ENCODE measurements at regions not wholly inside any gene's neighbourhood (a gene's known extent, or its start where the extent isn't known, plus 50 kb on each side); places are given as distances from the start of the nearest gene placed in this dataset.
"Not testable (repeated sequence)": the region's sequence is repeated elsewhere in the genome, so short reads cannot be mapped to it uniquely, and the experiment has no call there.

DNA sequence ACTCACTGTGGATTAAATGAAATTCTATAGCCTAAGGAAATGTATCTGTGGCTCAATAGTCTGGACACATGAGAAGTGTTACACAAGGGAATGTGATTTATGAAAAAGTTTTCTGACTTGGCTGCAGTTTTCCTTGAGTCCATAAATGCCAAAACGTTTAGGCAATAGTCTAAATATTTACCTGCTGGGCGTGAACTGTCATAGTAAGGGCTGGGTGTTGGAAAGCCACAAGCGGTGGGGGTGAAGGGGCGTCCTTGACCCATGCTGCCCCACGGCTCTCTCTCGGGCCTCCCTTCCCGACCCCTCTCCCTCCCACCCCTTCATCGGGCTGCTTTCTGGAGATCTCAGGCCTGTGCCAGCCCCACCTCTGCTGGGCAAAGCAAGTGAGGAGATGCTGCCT lies 223.7 kb downstream of the BUB3 start:
- no peak for DNase-seq

GRCh38 chr10:123378302-123378701 lies 224.1 kb downstream of the BUB3 start:
- DNase-seq = no peak

DNA sequence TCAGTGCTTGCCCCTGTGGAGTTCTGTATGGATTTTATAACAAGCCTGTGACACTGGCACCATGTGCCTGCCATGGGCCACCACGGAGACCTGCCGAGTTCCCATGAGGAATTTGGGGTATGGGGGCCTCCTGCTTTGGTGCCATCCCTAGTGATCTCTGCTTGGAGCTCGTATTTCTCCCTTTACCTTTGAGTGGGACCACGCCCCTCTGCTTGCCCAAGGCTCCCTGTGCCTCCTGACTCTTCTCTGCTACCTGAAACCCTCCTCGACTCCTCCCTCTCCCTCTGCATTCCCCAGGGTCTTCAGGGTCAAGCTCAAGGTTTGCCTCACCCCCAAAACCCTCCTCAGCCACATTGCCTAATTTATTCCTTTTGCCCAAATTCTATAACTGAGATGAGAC lies 225.0 kb downstream of the BUB3 start:
- no peak for DNase-seq

DNA sequence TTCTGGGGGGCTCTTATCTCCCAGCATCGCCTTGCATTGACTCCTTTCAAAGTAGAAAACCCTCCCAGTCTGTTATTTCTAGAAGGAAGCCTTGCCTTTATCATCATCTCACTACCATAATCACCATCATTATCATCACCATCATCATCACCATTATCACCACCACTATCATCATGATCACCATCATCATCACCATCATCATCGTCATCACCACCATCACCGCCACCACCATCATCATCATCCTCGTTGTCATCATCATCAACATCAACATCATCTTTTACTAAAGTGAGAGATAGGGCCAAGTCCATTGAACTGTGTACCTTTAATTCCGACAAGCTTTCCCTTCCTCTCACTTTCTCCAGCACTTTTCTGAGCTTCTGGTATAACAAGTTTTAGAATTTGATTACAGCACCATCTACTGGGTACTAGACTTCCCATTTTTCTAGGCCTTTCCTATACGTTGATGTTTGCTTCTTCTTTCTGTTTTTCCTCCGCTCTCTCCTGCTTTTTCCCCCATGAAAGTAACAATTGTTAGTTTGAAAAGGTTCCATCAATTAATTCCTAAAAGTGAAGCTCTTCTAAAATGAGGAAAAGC lies 226.4 kb downstream of the BUB3 start:
- DNase-seq = peak in 1 of 56 donors; percentile 7

GRCh38 chr10:123381224-123381623 lies 227.0 kb downstream of the BUB3 start:
- DNase-seq = no peak

DNA sequence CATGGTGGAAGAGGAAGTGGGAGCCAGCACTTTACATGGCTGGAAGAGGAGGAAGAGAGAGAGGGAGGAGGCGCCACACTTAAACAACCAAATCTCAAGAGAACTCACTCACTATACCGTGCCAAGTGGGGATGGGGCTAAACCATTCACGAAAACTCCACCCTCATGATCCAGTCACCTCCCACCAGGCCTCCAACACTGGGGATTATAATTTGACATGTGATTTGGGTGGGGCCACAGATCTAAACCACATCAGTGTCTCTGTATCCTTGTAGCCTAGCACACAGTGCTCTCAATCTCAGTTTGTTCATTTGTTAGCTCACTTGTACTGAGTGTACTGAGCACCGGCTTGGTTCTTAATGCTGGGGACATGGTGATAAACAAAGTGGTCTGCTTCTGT lies 228.3 kb downstream of the BUB3 start:
- no peak for DNase-seq

GRCh38 chr10:123385508-123386080 lies 231.4 kb downstream of the BUB3 start:
- no peak for DNase-seq

GRCh38 chr10:123389520-123389919 lies 235.3 kb downstream of the BUB3 start:
- DNase-seq = no peak

DNA sequence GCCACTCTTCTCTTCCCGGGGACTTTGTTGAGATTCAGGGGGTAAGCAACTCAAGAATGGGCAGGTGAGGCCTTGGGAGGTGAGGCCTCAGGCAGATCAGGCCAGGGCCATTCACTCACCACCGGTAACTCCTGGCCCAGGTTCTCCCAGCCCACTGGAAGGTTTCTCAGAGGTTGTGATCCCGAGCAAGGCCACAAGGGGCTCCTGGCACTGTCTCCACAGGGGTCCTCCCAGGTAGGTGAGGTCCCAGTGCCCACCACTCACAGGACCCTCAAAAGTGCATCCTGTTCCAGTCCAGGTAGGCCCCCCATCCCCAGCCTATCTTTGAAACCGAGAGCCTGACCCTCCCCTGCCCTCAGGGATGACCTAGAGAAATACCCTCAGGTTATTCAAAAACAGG lies 236.1 kb downstream of the BUB3 start:
- DNase-seq = no peak

- no peak for DNase-seq
Observed at GRCh38 chr10:123390874-123391273, 236.7 kb downstream of the BUB3 start.

GRCh38 chr10:123391275-123392028 lies 237.2 kb downstream of the BUB3 start:
- DNase-seq = no peak

DNA sequence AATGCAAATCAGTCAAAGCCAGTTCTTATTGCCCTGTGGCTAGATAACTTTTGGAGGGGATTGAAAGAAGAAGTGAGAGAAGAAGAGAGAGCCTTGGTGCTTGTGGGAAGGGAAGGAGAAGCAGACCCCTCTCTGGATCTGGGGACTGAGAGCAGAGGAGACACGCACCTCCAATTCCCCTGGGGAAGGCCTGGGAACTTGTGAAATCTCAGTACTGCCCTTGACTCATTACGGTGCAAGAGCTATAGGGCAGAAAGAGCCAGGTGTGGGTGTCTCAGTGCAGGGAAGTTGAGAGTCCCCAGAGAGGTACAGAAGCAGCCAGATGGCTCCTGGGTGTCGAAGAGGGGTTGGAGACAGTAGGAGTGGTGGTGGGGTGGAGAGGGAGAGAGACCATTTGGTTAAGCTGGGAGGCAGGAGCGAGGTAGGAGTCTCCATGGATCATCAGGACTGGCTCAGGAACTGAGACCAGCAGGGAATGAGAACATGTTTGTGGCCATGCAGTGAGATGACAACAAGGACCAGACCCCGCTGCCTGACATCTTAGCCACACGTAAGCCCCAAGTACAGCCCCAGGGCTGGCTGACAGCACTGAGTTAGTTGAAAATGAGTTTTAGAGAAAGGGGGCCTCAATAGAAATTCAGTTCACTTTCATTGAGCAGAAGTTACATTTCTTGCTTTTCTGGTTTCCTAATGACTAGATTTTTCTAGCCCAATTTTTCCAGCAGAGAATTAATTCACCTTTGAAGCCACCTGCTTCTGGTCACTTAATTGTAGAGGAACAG lies 238.2 kb downstream of the BUB3 start:
- no peak for DNase-seq

DNA sequence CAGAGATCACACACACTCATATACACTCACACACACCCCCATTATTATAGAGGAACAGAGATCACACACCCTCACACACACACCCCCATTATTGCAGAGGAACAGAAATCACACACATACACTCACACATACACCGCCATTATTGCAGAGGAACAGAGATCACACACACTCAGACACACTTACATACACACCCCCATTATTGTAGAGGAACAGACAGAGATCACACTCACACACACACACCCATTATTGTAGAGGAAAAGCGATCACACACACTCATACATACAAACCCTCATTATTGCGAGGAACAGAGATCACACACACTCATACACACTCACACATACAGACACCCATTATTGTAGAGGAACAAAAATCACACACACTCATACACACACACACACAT lies 239.0 kb downstream of the BUB3 start:
- no peak for DNase-seq

GRCh38 chr10:123394382-123394781 lies 240.2 kb downstream of the BUB3 start:
- no peak for DNase-seq

- DNase-seq = not testable (repeated sequence)
Observed at GRCh38 chr10:123395234-123395633, 241.0 kb downstream of the BUB3 start.

DNA sequence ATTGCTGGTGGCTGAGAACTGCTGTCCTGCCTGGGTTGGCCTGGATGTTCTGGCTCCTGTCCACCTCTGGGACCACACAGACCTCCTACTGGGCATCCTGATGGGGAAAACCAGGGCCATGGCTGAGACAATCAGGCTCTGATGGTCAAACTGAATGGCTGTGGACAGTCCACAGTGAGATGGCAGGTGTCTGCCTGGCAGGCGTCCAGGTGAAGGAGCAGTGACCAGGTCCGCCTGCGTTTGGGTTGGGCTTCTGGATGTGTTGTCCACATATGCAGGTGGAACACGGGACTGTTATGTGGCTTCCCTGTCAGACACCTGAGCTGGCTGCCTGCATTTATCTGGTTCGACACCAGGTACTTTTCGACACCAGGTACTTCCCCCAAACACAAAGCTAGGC lies 241.7 kb downstream of the BUB3 start:
- DNase-seq = no peak

DNA sequence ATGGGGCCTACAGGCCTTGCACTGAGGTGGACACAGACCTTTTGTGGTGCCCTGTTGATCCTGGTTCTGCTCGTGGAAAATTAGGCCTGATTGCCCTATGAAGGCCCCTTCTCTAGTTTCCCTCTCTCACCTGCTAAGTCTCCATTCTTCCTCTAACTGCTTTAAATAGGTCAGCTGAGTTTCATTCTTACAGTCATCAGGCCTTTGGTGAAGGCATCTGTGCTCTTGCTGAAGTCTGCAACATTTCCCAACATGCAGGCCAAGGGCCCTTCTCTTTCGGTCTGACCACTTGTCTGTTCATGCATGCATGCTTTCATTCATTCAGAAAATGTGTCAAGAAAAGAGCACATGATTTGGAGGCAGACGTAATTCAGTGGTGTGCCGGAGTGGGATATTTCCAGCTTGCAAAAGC lies 244.0 kb downstream of the BUB3 start:
- DNase-seq = peak in 1 of 56 donors; percentile 9

GRCh38 chr10:123398756-123399155 lies 244.6 kb downstream of the BUB3 start:
- DNase-seq = no peak

- no peak for DNase-seq
Observed at GRCh38 chr10:123399276-123399839, 245.2 kb downstream of the BUB3 start.

DNA sequence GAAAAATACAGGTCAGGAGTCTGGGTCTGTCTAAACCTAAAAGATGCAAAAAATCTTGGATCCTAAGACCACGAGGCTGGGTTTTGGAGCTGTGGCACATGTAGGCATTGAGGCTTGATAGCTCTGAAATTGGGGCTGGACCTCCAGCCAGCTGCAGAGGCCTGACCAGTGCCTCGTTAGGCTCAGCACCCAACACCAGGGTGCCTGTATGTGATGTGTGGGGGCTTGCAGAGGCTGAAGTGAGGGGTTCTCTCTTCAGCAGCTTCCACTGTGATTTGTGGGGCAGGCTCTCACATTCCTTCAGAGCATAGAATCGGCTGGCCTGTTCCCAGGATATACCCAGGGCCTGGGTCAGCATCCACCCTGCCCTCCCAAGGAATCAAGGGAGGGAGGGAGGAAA lies 247.8 kb downstream of the BUB3 start:
- DNase-seq = no peak

- DNase-seq = no peak
Observed at GRCh38 chr10:123402656-123403055, 248.5 kb downstream of the BUB3 start.

DNA sequence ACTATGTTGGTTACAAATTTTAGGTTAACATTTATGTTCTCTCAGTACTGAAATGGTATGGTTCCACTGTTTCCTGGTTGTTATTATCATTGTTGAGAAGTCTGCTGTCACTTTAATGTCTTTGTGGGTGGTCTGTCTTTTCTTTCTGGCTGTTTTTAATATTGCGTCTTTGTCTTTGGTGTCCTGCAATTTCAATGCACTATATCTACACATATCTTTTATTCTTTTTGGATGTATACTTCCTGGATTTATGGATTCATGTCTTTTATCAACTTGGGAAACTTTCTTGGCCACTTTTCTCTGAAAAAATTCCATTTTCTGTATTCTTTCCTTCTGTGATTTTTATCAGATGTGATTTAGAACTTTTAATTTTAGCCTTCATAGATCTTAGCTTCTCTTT lies 250.2 kb downstream of the BUB3 start:
- no peak for DNase-seq
